ENCODE measurements at regions not wholly inside any gene's neighbourhood (a gene's known extent, or its start where the extent isn't known, plus 50 kb on each side); places are given as distances from the start of the nearest gene placed in this dataset.

DNA sequence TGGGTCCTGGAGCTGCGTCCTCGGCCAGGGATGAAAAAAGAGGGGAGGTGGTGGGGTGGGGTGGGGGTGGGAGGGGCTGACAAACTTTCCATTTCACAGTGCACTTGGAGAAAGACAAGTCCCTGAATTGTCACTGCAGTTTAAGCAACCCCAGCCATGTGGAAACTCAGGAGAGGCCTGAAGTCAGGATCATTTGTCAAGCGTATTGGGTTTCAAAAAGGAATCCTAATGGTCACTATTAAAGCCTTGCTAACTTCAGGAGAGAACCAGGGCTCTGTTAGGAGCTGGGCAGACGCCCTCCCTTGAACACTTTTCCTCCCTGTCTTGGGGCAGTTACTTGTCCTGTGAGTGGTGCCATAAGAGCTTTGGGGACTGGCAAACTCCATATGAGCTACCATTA is 159.9 kb downstream of the FNDC1 start:
- TF ChIP-seq, protein P1, sequence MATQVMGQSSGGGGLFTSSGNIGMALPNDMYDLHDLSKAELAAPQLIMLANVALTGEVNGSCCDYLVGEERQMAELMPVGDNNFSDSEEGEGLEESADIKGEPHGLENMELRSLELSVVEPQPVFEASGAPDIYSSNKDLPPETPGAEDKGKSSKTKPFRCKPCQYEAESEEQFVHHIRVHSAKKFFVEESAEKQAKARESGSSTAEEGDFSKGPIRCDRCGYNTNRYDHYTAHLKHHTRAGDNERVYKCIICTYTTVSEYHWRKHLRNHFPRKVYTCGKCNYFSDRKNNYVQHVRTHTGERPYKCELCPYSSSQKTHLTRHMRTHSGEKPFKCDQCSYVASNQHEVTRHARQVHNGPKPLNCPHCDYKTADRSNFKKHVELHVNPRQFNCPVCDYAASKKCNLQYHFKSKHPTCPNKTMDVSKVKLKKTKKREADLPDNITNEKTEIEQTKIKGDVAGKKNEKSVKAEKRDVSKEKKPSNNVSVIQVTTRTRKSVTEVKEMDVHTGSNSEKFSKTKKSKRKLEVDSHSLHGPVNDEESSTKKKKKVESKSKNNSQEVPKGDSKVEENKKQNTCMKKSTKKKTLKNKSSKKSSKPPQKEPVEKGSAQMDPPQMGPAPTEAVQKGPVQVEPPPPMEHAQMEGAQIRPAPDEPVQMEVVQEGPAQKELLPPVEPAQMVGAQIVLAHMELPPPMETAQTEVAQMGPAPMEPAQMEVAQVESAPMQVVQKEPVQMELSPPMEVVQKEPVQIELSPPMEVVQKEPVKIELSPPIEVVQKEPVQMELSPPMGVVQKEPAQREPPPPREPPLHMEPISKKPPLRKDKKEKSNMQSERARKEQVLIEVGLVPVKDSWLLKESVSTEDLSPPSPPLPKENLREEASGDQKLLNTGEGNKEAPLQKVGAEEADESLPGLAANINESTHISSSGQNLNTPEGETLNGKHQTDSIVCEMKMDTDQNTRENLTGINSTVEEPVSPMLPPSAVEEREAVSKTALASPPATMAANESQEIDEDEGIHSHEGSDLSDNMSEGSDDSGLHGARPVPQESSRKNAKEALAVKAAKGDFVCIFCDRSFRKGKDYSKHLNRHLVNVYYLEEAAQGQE (IDR thresholded peaks at IDR 0.05; ENCODE audit: insufficient read depth in 1 of 2, low read depth in 2 of 2, low read length in 2 of 2): no peak

DNA sequence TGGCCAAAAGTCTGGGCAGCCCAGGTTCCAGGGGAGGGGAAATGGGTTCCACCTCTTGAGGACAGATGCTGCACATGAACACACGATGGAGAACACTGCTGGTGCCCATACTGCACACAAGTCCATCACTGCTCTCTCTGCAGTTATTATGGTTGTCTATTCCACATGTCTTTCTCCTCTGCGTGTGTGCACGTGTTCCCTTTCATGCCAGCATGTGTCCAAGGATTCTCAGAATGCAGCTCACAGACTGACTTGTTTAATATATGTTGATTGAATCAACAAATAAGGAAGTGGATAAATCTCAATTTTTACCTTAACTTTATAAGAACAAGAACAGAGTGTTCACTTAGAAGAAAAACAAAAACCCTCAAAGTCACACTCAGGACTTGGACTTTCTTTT is 158.9 kb downstream of the FNDC1 start:
- TF ChIP-seq POLR2AphosphoS5 (IDR thresholded peaks at IDR 0.05; ENCODE audit: low read depth, low read length) (no peak), TAF1 (IDR thresholded peaks at IDR 0.05; ENCODE audit: borderline replicate concordance, insufficient read depth, low read length) (no peak), SIN3A (IDR thresholded peaks at IDR 0.05; ENCODE audit: borderline replicate concordance, insufficient read depth, low read length) (no peak), FOXP2 (optimal IDR thresholded peaks at IDR 0.05; ENCODE audit: borderline replicate concordance, extremely low read depth, extremely low read length, insufficient read depth) (no peak)
- TF ChIP-seq, protein P1 (IDR thresholded peaks at IDR 0.05; ENCODE audit: insufficient read depth in 1 of 2, low read depth in 2 of 2, low read length in 2 of 2): no peak

DNA sequence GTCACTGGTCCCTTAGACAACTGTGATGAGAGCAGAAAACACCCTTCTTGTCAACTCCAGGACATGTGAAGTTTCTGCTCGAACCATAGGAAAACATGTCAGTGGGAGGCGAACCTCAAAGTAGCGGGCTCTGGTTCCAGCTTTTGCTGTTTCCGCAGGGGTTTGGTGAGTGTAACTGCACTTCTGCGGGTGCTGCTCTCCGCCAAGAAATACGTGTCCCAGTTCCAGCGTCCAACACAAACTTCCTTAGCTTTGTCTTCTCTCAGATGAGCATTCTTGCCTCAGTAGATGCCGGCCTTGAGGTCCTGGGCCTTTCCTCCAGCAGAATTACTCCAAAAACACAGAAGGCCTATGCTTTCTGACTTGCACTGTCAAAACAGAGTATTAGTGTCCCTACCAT is 156.3 kb downstream of the FNDC1 start:
- TF ChIP-seq POLR2AphosphoS5 (IDR thresholded peaks at IDR 0.05; ENCODE audit: low read depth, low read length) (no peak), FOXP2 (optimal IDR thresholded peaks at IDR 0.05; ENCODE audit: borderline replicate concordance, extremely low read depth, extremely low read length, insufficient read depth) (no peak), TAF1 (IDR thresholded peaks at IDR 0.05; ENCODE audit: borderline replicate concordance, insufficient read depth, low read length) (no peak), SIN3A (IDR thresholded peaks at IDR 0.05; ENCODE audit: borderline replicate concordance, insufficient read depth, low read length) (no peak)
- TF ChIP-seq, protein P1 (IDR thresholded peaks at IDR 0.05; ENCODE audit: insufficient read depth in 1 of 2, low read depth in 2 of 2, low read length in 2 of 2): no peak

DNA sequence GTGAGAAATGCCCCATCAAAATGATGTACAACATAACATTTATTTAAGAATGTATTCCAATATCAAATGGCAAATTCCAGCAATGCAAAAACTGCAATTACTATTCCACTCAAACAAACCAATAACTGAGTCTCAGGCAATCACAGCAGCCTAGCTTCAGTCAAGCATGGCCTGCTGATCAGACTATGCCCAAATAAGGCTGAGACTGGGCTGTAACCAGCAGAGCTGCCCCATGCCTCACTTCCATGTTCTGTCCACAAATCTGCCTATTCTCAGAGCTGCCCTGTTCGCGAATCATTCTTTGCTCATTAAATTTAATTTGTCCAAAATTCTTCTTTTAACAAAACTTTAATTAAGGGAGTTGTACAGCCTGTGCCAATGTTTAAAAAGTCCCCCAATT is 155.4 kb downstream of the FNDC1 start:
- TF ChIP-seq FOXP2 (optimal IDR thresholded peaks at IDR 0.05; ENCODE audit: borderline replicate concordance, extremely low read depth, extremely low read length, insufficient read depth) (no peak), TAF1 (IDR thresholded peaks at IDR 0.05; ENCODE audit: borderline replicate concordance, insufficient read depth, low read length) (no peak), SIN3A (IDR thresholded peaks at IDR 0.05; ENCODE audit: borderline replicate concordance, insufficient read depth, low read length) (no peak), POLR2AphosphoS5 (IDR thresholded peaks at IDR 0.05; ENCODE audit: low read depth, low read length) (no peak)
- TF ChIP-seq, protein P1 (IDR thresholded peaks at IDR 0.05; ENCODE audit: insufficient read depth in 1 of 2, low read depth in 2 of 2, low read length in 2 of 2): no peak
